ENCODE measurements at regions not wholly inside any gene's neighbourhood (a gene's known extent, or its start where the extent isn't known, plus 50 kb on each side); places are given as distances from the start of the nearest gene placed in this dataset.
"Not testable (repeated sequence)": the region's sequence is repeated elsewhere in the genome, so short reads cannot be mapped to it uniquely, and the experiment has no call there.

DNA sequence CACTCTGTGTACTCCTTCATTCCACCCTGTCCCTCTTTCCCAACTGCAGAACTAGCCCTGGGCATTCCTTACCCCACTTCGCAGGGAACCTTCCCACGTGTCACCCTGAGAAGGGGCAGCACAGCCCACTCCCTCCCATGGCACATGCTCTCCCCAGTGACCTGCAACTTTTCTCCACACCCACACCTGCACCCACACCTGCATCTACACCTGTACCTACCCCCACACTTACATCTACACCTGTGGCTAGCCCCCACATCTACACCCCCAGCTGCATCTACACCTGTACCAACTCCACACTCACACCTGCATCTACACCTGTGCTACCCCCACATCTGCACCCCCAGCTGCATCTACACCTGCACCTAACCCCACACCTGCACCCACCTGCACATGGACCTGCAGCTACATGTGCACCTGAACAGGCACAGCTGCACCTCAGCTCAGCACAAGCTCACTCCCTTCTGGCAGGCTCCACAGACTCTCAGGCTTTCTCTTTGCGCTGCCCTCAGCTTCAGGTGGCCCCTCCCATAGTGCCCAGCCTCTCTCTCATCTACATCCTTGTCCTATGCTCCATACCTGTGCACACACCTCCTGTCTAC, 234.1 kb downstream of the TUBA3C start:
- TF ChIP-seq POLR2AphosphoS5 (IDR thresholded peaks at IDR 0.05; ENCODE audit: borderline replicate concordance, low read depth, low read length) = no peak
- TF ChIP-seq FOXP2 (optimal IDR thresholded peaks at IDR 0.05; ENCODE audit: control extremely low read depth, extremely low read length, insufficient read depth) = no peak
- TF ChIP-seq EZH2 (IDR thresholded peaks at IDR 0.05) = no peak
- H3K9me3 ChIP-seq (ENCODE audit: low read depth, low read length) = no peaks in the 10 kb centered on the region

DNA sequence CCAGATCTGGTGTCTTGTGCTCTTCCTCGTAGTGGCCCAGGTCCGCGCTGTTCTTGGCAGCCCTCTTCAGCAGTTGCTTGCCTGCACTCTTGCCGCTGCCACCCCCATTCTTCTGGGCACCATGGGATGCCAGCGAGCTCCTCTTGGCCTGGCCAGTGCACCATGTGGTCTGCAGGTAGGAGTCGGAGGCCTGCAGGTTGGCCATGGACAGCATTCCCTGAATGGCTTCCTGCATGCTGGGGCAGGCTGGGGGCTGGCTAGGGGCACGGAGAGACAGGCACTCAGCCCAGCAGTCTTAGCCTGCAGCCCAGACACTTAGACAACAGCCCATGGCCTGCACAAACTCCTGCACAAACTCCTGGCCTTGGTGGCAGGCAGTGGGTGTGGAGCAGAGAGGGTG, 234.9 kb downstream of the TUBA3C start:
- Histone ChIP-seq H3K27ac (no peak overlapping the region), H3K36me3 (ENCODE audit: insufficient read depth, low read length) (no peaks in the 10 kb centered on the region), H3K4me3 (no peak overlapping the region), H3K9ac (ENCODE audit: insufficient read length) (no peak overlapping the region), H3K9me3 (ENCODE audit: low read depth, low read length) (no peaks in the 10 kb centered on the region)
- TF ChIP-seq FOXP2 (optimal IDR thresholded peaks at IDR 0.05; ENCODE audit: control extremely low read depth, extremely low read length, insufficient read depth) (no peak), EZH2 (IDR thresholded peaks at IDR 0.05) (no peak), POLR2AphosphoS5 (IDR thresholded peaks at IDR 0.05; ENCODE audit: borderline replicate concordance, low read depth, low read length) (no peak)
- no peak for DNase-seq (ENCODE audit: low read depth, low spot score)

More for the DNA sequence above, 234.1 kb downstream of the TUBA3C start:
- Histone ChIP-seq H3K4me3 (no peak overlapping the region), H3K36me3 (ENCODE audit: insufficient read depth, low read length) (no peaks in the 10 kb centered on the region), H3K9ac (ENCODE audit: insufficient read length) (no peak overlapping the region), H3K27ac (no peak overlapping the region)
- DNase-seq (ENCODE audit: low read depth, low spot score) = no peak

DNA sequence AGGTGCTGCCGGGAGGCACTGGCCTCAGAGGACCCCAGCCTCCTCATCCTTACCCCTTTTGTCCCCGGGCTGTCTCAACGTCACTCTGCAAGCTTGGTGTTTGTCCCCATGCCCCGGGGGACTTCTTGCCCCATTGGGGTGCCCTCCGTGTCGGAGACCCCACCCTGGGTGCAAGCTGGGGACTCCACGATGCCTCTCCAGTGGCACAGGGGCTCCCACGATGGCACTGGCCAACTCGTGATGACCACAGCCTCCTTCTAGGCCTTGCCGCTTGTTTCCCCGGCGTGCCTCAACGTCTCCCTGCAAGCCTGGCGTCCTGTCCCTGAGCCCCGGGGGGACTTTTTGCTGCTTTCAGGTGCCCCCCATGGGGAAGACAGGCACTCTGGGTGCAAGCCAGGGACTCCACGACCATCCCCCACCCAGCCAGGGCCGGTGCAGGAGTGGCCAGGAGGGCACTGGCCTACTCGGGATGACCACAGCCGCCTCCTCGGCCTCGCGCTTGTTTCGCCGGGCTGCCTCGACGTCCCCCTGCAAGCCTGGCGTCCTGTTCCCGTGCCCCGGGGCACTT, 237.0 kb downstream of the TUBA3C start:
- Histone ChIP-seq H3K9me3 (ENCODE audit: low read depth, low read length) (no peaks in the 10 kb centered on the region), H3K4me3 (no peak overlapping the region), H3K27ac (no peak overlapping the region), H3K9ac (ENCODE audit: insufficient read length) (no peak overlapping the region), H3K36me3 (ENCODE audit: insufficient read depth, low read length) (no peaks in the 10 kb centered on the region)
- no peak for DNase-seq (ENCODE audit: low read depth, low spot score)
- no peak for TF ChIP-seq POLR2AphosphoS5 (IDR thresholded peaks at IDR 0.05; ENCODE audit: borderline replicate concordance, low read depth, low read length)
- TF ChIP-seq EZH2 (IDR thresholded peaks at IDR 0.05) = no peak
- TF ChIP-seq FOXP2 (optimal IDR thresholded peaks at IDR 0.05; ENCODE audit: control extremely low read depth, extremely low read length, insufficient read depth) = no peak

DNA sequence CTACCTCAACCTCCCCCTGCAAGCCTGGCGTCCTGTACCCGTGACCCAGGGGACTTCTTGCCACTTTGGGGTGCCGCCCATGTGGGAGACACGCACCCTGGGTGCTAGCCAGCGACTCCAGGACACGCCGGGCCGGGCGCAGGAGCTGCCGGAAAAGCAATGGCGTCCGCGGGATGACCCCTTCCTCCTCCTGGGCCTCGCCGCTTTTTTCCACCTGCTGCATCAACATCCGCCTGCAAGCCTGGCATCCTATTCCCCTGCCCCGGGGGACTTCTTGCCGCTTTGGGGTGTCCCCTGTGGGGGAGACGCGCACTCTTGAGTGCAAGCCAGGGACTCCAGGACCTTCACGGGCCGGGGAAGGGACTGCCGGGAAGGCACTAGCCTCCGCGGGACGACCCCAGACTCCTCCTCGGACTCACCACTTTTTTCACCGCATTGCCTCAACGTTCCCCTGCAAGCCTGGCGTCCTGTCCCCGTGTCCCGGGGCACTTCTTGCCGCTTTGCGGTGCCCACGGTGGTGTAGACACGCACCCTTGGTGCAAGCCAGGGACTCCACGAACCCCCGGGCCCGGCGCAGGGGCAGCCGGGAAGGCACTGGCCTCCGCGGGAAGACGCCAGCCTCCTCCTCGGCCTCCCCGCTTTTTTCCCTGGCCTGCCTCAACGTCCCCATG, 237.8 kb downstream of the TUBA3C start:
- TF ChIP-seq POLR2AphosphoS5 (IDR thresholded peaks at IDR 0.05; ENCODE audit: borderline replicate concordance, low read depth, low read length) (no peak), EZH2 (IDR thresholded peaks at IDR 0.05) (no peak), FOXP2 (optimal IDR thresholded peaks at IDR 0.05; ENCODE audit: control extremely low read depth, extremely low read length, insufficient read depth) (no peak)
- Histone ChIP-seq H3K27ac (no peak overlapping the region), H3K36me3 (ENCODE audit: insufficient read depth, low read length) (no peaks in the 10 kb centered on the region), H3K9me3 (ENCODE audit: low read depth, low read length) (no peaks in the 10 kb centered on the region), H3K9ac (ENCODE audit: insufficient read length) (no peak overlapping the region), H3K4me3 (no peak overlapping the region)
- DNase-seq (ENCODE audit: low read depth, low spot score) = no peak

DNA sequence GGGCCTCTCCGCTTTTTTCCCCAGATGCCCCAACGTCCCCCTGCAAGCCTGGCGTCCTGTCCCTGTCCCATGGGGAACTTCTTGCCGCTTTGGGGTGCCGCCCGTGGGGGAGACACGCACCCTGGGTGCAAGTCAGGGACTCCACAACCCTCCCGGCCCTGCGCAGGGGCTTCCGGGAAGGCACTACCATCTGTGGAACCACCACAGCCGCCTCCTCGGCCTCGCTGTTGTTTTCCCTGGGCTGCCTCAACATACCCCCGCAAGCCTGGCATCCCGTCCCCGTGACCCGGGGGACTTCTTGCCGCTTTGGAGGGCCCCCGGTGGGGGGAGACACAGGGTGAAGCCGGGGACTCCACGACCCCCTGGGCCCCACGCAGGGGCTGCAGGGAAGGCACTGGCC, 238.4 kb downstream of the TUBA3C start:
- Histone ChIP-seq H3K36me3 (ENCODE audit: insufficient read depth, low read length) (no peaks in the 10 kb centered on the region), H3K4me3 (no peak overlapping the region), H3K9me3 (ENCODE audit: low read depth, low read length) (no peaks in the 10 kb centered on the region), H3K27ac (no peak overlapping the region), H3K9ac (ENCODE audit: insufficient read length) (no peak overlapping the region)
- no peak for DNase-seq (ENCODE audit: low read depth, low spot score)
- TF ChIP-seq FOXP2 (optimal IDR thresholded peaks at IDR 0.05; ENCODE audit: control extremely low read depth, extremely low read length, insufficient read depth) (no peak), EZH2 (IDR thresholded peaks at IDR 0.05) (no peak), POLR2AphosphoS5 (IDR thresholded peaks at IDR 0.05; ENCODE audit: borderline replicate concordance, low read depth, low read length) (no peak)

DNA sequence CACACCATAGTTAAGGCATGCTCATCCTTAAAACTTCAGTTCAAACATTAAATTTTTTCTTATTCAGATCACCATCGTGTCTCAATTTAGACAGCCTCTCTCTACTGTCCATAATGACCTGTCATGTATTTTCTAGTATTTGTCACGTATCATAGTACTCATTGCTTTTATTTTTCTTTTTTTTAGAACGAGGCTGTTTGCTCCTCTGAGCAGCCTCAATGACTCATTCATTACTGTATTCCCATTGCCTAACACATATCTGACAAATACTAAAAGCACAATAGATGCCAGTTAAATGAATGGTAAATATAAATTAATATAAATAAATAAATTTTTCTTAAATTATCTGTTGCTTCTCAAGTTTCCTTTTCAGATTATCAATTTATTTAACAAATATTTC, 245.5 kb downstream of the TUBA3C start:
- no peak overlapping the region for H3K27ac ChIP-seq
- no peak for DNase-seq (ENCODE audit: low read depth, low spot score)
- no peaks in the 10 kb centered on the region for H3K9me3 ChIP-seq (ENCODE audit: low read depth, low read length)
- no peak overlapping the region for H3K9ac ChIP-seq (ENCODE audit: insufficient read length)
- H3K4me3 ChIP-seq = no peak overlapping the region
- H3K36me3 ChIP-seq (ENCODE audit: insufficient read depth, low read length) = no peaks in the 10 kb centered on the region
- TF ChIP-seq FOXP2 (optimal IDR thresholded peaks at IDR 0.05; ENCODE audit: control extremely low read depth, extremely low read length, insufficient read depth) (no peak), POLR2AphosphoS5 (IDR thresholded peaks at IDR 0.05; ENCODE audit: borderline replicate concordance, low read depth, low read length) (no peak), EZH2 (IDR thresholded peaks at IDR 0.05) (no peak)

DNA sequence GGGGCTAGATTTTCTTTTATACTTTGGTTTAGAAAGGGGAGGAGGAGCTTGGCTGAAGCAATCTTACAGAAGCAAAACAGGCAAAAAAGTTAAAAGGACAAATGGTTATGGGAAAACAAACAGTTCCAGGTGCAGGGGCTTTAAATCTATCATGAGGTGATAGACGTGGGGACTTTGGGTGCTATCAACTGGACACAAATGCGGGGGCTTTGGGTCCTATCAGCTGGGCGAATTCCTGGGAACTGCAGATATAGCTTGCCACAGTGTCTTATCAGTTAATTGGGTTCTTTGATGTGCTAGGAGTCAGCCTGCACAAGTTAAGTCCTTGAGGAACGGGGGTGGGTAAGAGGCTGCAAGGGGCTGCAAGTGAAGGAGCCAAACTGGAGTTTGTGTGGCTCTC, 260.6 kb downstream of the TUBA3C start:
- no peak overlapping the region for H3K27ac ChIP-seq

DNA sequence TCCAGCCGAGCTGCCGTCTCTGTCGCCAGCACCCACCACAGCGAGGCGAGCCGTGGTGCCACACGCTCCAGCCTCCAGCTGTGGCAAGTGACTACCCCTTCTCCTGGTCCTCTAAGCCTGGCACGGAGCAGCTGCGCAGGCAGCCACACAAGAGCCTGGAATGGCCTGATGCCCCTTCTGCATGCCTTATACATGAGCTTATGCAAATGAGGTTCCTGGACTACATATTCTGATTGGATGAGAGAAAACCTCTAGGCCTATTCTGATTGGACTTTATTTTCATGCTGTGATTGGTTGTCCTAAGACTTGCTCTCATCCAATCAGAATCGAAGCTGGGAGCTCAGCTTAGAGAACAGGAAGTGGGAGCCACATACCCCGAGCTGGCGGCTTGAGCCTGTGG, 276.5 kb downstream of the TUBA3C start:
- H3K27ac ChIP-seq; H3K4me3 ChIP-seq; DNase-seq (ENCODE audit: low read depth, low spot score); H3K9me3 ChIP-seq (ENCODE audit: low read depth, low read length); H3K9ac ChIP-seq (ENCODE audit: insufficient read length); H3K36me3 ChIP-seq (ENCODE audit: insufficient read depth, low read length): not testable (repeated sequence)

More for the DNA sequence above, 260.6 kb downstream of the TUBA3C start:
- H3K9me3 ChIP-seq (ENCODE audit: low read depth, low read length) = no peaks in the 10 kb centered on the region
- H3K36me3 ChIP-seq (ENCODE audit: insufficient read depth, low read length) = no peaks in the 10 kb centered on the region
- TF ChIP-seq POLR2AphosphoS5 (IDR thresholded peaks at IDR 0.05; ENCODE audit: borderline replicate concordance, low read depth, low read length) (no peak), EZH2 (IDR thresholded peaks at IDR 0.05) (no peak), FOXP2 (optimal IDR thresholded peaks at IDR 0.05; ENCODE audit: control extremely low read depth, extremely low read length, insufficient read depth) (no peak)
- no peak for DNase-seq (ENCODE audit: low read depth, low spot score)
- no peak overlapping the region for H3K4me3 ChIP-seq
- no peak overlapping the region for H3K9ac ChIP-seq (ENCODE audit: insufficient read length)

DNA sequence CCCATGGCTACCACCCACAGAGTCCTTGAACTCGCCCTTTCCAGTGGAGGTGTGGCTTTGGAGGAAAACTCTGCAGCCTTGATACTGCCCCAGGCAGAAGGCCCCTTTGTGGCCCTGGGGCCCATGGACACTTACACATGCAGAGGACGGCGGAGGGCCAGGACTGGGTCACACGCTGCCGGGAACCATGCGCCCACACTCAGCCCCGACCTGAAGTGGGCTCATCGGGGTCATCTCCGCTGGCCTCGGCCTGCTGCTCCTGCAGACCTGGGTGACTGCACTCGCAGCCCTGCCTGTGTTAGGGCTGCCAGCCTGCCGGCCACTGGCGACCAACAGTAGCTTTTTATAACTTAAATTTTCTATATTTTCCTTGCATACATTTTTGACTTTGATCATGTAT, 286.2 kb downstream of the TUBA3C start:
- not testable (repeated sequence) for DNase-seq (ENCODE audit: low read depth, low spot score); H3K9me3 ChIP-seq (ENCODE audit: low read depth, low read length); H3K4me3 ChIP-seq; H3K9ac ChIP-seq (ENCODE audit: insufficient read length); H3K27ac ChIP-seq; H3K36me3 ChIP-seq (ENCODE audit: insufficient read depth, low read length)

DNA sequence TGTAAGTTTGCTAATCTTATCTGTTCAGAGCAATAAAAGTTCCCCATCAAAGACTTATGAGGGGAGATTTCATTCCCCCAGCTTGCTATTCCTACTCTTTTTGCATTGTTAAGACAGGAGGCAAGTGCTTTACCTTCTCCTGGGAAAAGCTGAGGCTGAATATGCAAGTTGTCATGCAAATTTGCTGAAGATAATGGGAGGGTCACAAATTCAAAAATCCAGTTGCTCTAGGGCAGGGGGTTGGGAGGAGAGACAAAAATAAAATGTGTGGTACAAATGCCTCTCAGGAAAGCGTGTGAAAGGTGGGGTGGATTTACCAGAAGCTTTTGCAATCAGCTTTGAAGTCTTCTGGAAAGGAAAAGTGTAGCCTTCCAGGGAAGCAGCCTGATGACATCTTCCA, 290.4 kb downstream of the TUBA3C start:
- not testable (repeated sequence) for H3K27ac ChIP-seq; H3K9me3 ChIP-seq (ENCODE audit: low read depth, low read length); DNase-seq (ENCODE audit: low read depth, low spot score); H3K9ac ChIP-seq (ENCODE audit: insufficient read length); H3K36me3 ChIP-seq (ENCODE audit: insufficient read depth, low read length); H3K4me3 ChIP-seq

DNA sequence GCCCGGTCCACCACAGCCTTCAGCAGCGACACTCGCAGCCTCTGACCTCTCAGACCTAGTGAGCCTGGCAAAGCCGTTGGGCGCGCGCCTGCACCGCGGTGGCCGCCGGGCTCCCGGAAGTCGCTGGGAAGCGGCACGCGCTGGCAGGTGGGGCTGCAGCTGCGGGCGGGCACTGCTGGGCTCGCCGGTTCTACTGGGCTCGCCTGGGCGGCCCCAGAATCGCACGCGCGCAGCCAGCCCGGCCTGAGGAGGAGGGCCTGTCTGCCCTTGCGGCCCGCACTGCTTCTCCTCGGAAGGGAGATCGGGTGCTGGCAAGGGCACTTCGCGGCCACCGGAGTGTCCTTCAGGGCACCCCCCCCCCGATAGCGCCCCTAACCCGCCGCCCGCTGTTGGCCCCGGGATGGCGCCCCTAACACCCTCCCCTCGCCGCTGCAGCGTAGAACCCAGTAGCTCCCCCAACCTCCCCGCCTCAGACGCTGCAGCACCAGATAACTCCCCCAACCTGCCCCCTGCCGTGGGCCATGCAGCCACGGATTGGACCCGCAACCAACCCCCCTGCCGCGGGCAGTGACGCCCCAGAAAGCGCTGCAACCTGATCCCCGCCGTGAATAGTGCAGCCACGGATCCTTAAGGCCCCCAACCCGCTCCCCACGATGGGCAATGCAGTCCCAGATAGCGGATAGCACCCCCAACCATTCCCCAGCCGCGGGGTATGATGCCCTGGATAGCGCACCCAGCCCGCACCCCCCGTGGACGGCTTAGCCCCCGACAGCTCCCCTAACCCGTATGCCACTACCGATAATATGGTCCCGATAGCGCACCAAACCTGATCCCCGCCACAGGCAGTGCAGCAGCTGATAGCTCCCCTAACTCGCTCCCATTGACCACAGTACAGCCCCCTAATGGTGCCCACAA, 306.5 kb downstream of the TUBA3C start:
- not testable (repeated sequence) for H3K9me3 ChIP-seq (ENCODE audit: low read depth, low read length); H3K36me3 ChIP-seq (ENCODE audit: insufficient read depth, low read length); H3K9ac ChIP-seq (ENCODE audit: insufficient read length); H3K27ac ChIP-seq; DNase-seq (ENCODE audit: low read depth, low spot score); H3K4me3 ChIP-seq

DNA sequence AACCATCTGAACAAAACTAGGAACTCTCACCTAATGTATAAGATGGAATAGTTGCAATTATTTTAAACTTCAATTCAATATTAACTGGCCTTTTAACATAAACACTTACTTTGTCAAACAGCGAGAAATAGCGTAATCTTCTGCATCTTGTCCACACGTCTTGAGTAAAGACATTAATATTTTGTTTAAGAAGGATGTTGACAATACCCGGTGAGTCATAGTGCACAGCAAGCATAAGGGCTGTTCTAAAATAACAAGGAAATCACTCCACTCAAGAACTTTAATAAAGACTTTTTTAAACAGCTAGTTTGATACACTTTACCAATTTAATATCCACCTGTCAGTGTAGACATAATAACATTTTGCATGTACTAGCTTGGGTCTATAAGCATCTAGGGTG, 311.1 kb downstream of the TUBA3C start:
- H3K36me3 ChIP-seq (ENCODE audit: insufficient read depth, low read length); H3K4me3 ChIP-seq; H3K9ac ChIP-seq (ENCODE audit: insufficient read length); H3K27ac ChIP-seq; H3K9me3 ChIP-seq (ENCODE audit: low read depth, low read length); DNase-seq (ENCODE audit: low read depth, low spot score): not testable (repeated sequence)

All from SK-N-MC (cell line).